DND-41 (cell line): ENCODE measurements at regions not wholly inside any gene's neighbourhood (a gene's known extent, or its start where the extent isn't known, plus 50 kb on each side); places are given as distances from the start of the nearest gene placed in this dataset.

Experiments used
- EZH2 ChIP-seq: IDR thresholded peaks from 3 replicates; pipeline ENCODE4 v1.6.1; 2012; ENCODE audit warnings: borderline replicate concordance, low read depth, mild to moderate bottlenecking, moderate library complexity, low read length, inconsistent platforms; ENCODE audit not compliant: severe bottlenecking
- TF ChIP-seq, protein P1 (sequence below): IDR thresholded peaks from 2 replicates; pipeline ENCODE4 v1.5.1; 2012; ENCODE audit warnings: borderline replicate concordance, low read length, moderate library complexity, mild to moderate bottlenecking; ENCODE audit not compliant: poor library complexity, severe bottlenecking; ENCODE audit errors: extremely low read depth

DNA sequence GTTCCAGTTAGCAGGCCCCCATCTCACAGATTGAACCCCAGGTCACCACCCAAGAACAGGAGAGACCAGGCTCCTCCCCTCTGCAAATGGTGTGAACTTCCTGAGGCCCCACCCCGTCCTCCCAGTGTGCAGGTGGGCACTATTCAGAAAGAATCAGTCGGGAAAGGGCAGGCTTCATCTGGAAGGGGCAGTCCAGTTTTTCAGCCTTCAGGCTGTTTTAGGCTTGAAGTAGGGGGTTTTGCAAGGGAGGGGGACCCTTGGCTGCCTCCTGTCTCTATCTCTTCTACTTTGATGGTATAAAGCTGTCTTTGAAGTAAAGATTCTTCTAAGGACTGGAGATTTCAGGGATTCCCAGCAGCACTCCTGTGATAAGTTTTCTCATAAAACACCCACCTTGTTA is 267.6 kb downstream of the RND3 start:
- TF ChIP-seq EZH2: no peak
- TF ChIP-seq, protein P1, sequence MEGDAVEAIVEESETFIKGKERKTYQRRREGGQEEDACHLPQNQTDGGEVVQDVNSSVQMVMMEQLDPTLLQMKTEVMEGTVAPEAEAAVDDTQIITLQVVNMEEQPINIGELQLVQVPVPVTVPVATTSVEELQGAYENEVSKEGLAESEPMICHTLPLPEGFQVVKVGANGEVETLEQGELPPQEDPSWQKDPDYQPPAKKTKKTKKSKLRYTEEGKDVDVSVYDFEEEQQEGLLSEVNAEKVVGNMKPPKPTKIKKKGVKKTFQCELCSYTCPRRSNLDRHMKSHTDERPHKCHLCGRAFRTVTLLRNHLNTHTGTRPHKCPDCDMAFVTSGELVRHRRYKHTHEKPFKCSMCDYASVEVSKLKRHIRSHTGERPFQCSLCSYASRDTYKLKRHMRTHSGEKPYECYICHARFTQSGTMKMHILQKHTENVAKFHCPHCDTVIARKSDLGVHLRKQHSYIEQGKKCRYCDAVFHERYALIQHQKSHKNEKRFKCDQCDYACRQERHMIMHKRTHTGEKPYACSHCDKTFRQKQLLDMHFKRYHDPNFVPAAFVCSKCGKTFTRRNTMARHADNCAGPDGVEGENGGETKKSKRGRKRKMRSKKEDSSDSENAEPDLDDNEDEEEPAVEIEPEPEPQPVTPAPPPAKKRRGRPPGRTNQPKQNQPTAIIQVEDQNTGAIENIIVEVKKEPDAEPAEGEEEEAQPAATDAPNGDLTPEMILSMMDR: no peak
